Suprapubic skin (tissue), 3 donors: ENCODE measurements at regions not wholly inside any gene's neighbourhood (a gene's known extent, or its start where the extent isn't known, plus 50 kb on each side); places are given as distances from the start of the nearest gene placed in this dataset.

Experiments
- CTCF ChIP-seq, 2 donors: fragments of 200-600 bp in 1 of 2; fragments of 450-650 bp in 1 of 2; sonication (generic) in 1 of 2; IDR thresholded peaks; one replicate each; pipeline ENCODE4 v1.5.1; 2016 to 2019; ENCODE audit warnings: antibody characterized with exemption in 2 of 2, mild to moderate bottlenecking in 1 of 2, moderate library complexity in 1 of 2
- POLR2A ChIP-seq, 2 donors: fragments of 450-650 bp; IDR thresholded peaks; one replicate each; pipeline ENCODE4 v1.6.1; 2017; ENCODE audit warnings: antibody characterized with exemption in 2 of 2, mild to moderate bottlenecking in 2 of 2, moderate library complexity in 2 of 2

- TF ChIP-seq CTCF (IDR thresholded peaks at IDR 0.05) (no peak), POLR2A (IDR thresholded peaks at IDR 0.05) (no peak)
Measured at GRCh38 chr5:113771483-113771882, 258.0 kb downstream of the YTHDC2 start.
